Panc1 (cell line): ENCODE measurements at regions not wholly inside any gene's neighbourhood (a gene's known extent, or its start where the extent isn't known, plus 50 kb on each side); places are given as distances from the start of the nearest gene placed in this dataset.

Source experiments
- ATAC-seq: fragments of 200-7000 bp; cut with Tn5 transposase; 2 replicates; pipeline ENCODE4 v1.9.1; 2020; ENCODE audit warnings: mild to moderate bottlenecking, moderate library complexity
- BruUV-seq: library from RNA; stranded (reverse); fragments of 400-500 nt; replicated peaks from 2 replicates; lab custom pipeline; 2021; lab: Mats Ljungman, UMichigan
- CTCF ChIA-PET: fragments of 300-600 bp; sonication (Branson Sonifier 250); formaldehyde crosslinking; loops from one replicate; lab custom pipeline; 2022; ENCODE audit warnings: antibody characterized with exemption; lab: Charles Lee
- POLR2A ChIA-PET: fragments of 300-600 bp; sonication (Branson Sonifier 250); formaldehyde crosslinking; loops from one replicate; lab custom pipeline; 2022; ENCODE audit warnings: antibody characterized with exemption; lab: Charles Lee
- DNase-seq: peaks from one replicate; pipeline ENCODE4 v3.0.0-alpha.2; 2010; ENCODE audit warnings: low read depth, low spot score
- H3K27ac ChIP-seq: 2 replicates; pipeline ENCODE4 v1.5.1; 2011; ENCODE audit warnings: mild to moderate bottlenecking, low read length, inconsistent platforms
- H3K27me3 ChIP-seq: fragments of 200-500 bp; sonication (Bioruptor generic); 2 replicates; pipeline ENCODE4 v1.6.0; 2014; ENCODE audit warnings: low read length, inconsistent platforms; ENCODE audit not compliant: control insufficient read depth, insufficient read depth
- H3K36me3 ChIP-seq: fragments of 200-500 bp; sonication (Bioruptor generic); 2 replicates; pipeline ENCODE4 v1.5.1; 2014; ENCODE audit warnings: inconsistent platforms, mild to moderate bottlenecking, low read length, moderate library complexity; ENCODE audit not compliant: control insufficient read depth, insufficient read depth
- H3K4me1 ChIP-seq: 2 replicates; pipeline ENCODE4 v1.5.1; 2011; ENCODE audit warnings: inconsistent platforms, mild to moderate bottlenecking, low read length, moderate library complexity; ENCODE audit not compliant: control insufficient read depth, insufficient read depth
- H3K4me3 ChIP-seq, 2 experiments: 2 replicates each; pipeline ENCODE4 v1.5.1; 2011 to 2012; ENCODE audit warnings: low read depth in 2 of 2, low read length in 2 of 2, mild to moderate bottlenecking in 2 of 2, inconsistent platforms in 1 of 2, moderate library complexity in 1 of 2
- H3K9me3 ChIP-seq: fragments of 200-500 bp; sonication (Bioruptor generic); 2 replicates; pipeline ENCODE4 v1.5.1; 2014; ENCODE audit warnings: low read depth, mild to moderate bottlenecking, inconsistent platforms, low read length, moderate library complexity; ENCODE audit not compliant: control insufficient read depth, insufficient read depth
- POLR2AphosphoS5 ChIP-seq: IDR thresholded peaks from 2 replicates; pipeline ENCODE4 v1.6.1; 2012; ENCODE audit warnings: mild to moderate bottlenecking, low read depth, low read length, moderate library complexity
- SIN3A ChIP-seq: IDR thresholded peaks from 2 replicates; pipeline ENCODE4 v1.6.1; 2012; ENCODE audit warnings: low read depth, mild to moderate bottlenecking, low read length, moderate library complexity, borderline replicate concordance; ENCODE audit not compliant: insufficient read depth
- TCF7L2 ChIP-seq: IDR thresholded peaks from 2 replicates; pipeline ENCODE4 v1.6.1; 2011; ENCODE audit warnings: mild to moderate bottlenecking, low read depth, low read length, inconsistent platforms
- in situ Hi-C: cut with HindIII; loops from 2 replicates; pipeline ENCODE4 v1.10.0; 2016; ENCODE audit warnings: low sequenced_read_pairs, low pct_unique_long_range_greater_than_20kb
- intact Hi-C: fragments of 100-400 bp; cut with micrococcal nuclease; formaldehyde crosslinking; loops from one replicate; pipeline ENCODE4 v1.10.0; 2022; ENCODE audit not compliant: unreplicated experiment
- TF ChIP-seq, protein P1 (sequence below): fragments of 450-650 bp; IDR thresholded peaks from 2 replicates; pipeline ENCODE4 v1.5.1; 2017; ENCODE audit warnings: mild to moderate bottlenecking
- TF ChIP-seq, protein P2 (sequence below), 2 experiments: IDR thresholded peaks; 2 replicates each; pipeline ENCODE4 v1.6.1; 2011 to 2012; ENCODE audit warnings: low read depth in 2 of 2, control low read depth in 1 of 2, low read length in 1 of 2, mild to moderate bottlenecking in 1 of 2, moderate library complexity in 1 of 2; ENCODE audit not compliant: insufficient read depth in 1 of 2

DNA sequence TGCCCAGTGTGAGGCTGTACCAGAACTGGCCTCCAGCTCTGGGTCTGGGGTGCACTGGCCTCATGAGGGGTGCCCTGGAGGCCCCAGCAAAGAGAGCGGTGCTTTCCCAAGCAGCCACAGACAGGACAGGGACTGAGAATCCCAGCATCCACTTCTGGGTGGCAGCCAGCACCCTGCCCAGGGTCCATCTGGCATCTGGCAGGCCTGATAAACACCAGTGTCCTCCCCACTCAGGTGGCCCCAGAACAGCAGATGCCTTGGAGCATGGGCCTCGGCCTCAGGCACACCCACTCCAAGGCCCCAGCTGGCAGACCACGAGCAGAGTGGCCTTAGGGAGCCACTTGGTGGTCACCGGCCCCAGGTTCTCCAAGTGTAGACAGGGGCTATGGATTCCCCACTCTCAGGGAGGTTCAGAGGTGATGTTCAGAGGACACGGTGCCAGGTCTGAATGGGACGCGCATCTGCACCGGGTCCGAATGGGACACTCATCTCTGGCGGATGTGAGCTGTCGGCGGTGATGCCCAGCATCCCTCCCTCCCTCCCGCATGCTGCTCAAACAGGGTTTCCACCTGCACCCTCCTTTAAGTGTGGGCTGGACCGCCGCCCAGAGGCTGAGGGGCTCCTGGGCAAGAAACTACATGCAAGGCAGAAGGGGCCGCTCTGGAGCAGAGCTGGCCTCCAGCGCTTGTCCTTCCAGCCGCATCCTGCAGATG is 82.2 kb upstream of the GPC1 start:
- ChIA-PET CTCF (no interaction called here), POLR2A (no interaction called here)
- TF ChIP-seq TCF7L2 (no peak), SIN3A (no peak), POLR2AphosphoS5 (no peak)
- TF ChIP-seq, protein P1, sequence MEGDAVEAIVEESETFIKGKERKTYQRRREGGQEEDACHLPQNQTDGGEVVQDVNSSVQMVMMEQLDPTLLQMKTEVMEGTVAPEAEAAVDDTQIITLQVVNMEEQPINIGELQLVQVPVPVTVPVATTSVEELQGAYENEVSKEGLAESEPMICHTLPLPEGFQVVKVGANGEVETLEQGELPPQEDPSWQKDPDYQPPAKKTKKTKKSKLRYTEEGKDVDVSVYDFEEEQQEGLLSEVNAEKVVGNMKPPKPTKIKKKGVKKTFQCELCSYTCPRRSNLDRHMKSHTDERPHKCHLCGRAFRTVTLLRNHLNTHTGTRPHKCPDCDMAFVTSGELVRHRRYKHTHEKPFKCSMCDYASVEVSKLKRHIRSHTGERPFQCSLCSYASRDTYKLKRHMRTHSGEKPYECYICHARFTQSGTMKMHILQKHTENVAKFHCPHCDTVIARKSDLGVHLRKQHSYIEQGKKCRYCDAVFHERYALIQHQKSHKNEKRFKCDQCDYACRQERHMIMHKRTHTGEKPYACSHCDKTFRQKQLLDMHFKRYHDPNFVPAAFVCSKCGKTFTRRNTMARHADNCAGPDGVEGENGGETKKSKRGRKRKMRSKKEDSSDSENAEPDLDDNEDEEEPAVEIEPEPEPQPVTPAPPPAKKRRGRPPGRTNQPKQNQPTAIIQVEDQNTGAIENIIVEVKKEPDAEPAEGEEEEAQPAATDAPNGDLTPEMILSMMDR: no peak
- TF ChIP-seq, protein P2, sequence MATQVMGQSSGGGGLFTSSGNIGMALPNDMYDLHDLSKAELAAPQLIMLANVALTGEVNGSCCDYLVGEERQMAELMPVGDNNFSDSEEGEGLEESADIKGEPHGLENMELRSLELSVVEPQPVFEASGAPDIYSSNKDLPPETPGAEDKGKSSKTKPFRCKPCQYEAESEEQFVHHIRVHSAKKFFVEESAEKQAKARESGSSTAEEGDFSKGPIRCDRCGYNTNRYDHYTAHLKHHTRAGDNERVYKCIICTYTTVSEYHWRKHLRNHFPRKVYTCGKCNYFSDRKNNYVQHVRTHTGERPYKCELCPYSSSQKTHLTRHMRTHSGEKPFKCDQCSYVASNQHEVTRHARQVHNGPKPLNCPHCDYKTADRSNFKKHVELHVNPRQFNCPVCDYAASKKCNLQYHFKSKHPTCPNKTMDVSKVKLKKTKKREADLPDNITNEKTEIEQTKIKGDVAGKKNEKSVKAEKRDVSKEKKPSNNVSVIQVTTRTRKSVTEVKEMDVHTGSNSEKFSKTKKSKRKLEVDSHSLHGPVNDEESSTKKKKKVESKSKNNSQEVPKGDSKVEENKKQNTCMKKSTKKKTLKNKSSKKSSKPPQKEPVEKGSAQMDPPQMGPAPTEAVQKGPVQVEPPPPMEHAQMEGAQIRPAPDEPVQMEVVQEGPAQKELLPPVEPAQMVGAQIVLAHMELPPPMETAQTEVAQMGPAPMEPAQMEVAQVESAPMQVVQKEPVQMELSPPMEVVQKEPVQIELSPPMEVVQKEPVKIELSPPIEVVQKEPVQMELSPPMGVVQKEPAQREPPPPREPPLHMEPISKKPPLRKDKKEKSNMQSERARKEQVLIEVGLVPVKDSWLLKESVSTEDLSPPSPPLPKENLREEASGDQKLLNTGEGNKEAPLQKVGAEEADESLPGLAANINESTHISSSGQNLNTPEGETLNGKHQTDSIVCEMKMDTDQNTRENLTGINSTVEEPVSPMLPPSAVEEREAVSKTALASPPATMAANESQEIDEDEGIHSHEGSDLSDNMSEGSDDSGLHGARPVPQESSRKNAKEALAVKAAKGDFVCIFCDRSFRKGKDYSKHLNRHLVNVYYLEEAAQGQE (IDR thresholded peaks at IDR 0.05; ENCODE audit: insufficient read depth in 1 of 2, low read depth in 2 of 2, low read length in 1 of 2): no peak
- Histone ChIP-seq H3K36me3 (no peaks in the 10 kb centered on the region), H3K4me3 (no peak overlapping the region), H3K27ac (no peak overlapping the region), H3K9me3 (no peaks in the 10 kb centered on the region), H3K4me1 (peaks cover 2% of the 10 kb centered on the region; the same call in 1 of the 2 replicates), H3K27me3 (no peaks in the 10 kb centered on the region)
- in situ Hi-C loops (no loop called here), intact Hi-C loops (no loop called here)
- no TSS peak for BruUV-seq
- ATAC-seq: no peak
- no peak for DNase-seq

DNA sequence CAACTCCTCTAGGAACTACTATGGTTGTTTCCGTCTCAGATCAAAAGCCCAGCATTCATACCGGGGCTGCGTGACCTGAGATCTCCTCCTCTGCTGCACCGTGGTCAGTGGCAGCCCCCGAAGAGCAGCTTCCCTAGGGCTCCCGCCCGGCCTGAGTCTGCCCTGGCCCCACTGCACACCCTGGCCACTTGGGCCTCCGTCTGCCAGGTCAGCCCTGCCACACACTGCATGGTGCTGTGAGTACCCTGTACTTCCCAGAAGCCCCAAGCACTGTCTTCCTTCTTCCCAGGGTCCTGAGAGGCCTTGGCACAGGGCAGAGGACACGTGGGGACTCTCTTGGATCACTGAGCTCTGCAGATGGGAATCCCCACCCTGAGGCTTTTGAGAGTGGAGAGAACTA is 81.5 kb upstream of the GPC1 start:
- no peaks in the 10 kb centered on the region for H3K9me3 ChIP-seq
- TF ChIP-seq, protein P1: no peak
- intact Hi-C loops (no loop called here), in situ Hi-C loops (no loop called here)
- ATAC-seq (no peak), DNase-seq (no peak)
- no peaks in the 10 kb centered on the region for H3K27me3 ChIP-seq
- H3K27ac ChIP-seq: no peak overlapping the region
- CTCF ChIA-PET: no interaction called here
- no peaks in the 10 kb centered on the region for H3K36me3 ChIP-seq
- BruUV-seq: no TSS peak
- H3K4me1 ChIP-seq: no peaks in the 10 kb centered on the region
- no peak overlapping the region for H3K4me3 ChIP-seq
- POLR2A ChIA-PET: no interaction called here
